GM21526 (cell line): ENCODE measurements at regions not wholly inside any gene's neighbourhood (a gene's known extent, or its start where the extent isn't known, plus 50 kb on each side); places are given as distances from the start of the nearest gene placed in this dataset.
"Not testable (repeated sequence)": the region's sequence is repeated elsewhere in the genome, so short reads cannot be mapped to it uniquely, and the experiment has no call there.

ENCODE experiments used
- ATAC-seq: cut with Tn5 transposase; IDR thresholded peaks from one replicate; pipeline ENCODE4 v1.9.1; 2021; ENCODE audit warnings: moderate library complexity; ENCODE audit not compliant: unreplicated experiment, low FRiP score

DNA sequence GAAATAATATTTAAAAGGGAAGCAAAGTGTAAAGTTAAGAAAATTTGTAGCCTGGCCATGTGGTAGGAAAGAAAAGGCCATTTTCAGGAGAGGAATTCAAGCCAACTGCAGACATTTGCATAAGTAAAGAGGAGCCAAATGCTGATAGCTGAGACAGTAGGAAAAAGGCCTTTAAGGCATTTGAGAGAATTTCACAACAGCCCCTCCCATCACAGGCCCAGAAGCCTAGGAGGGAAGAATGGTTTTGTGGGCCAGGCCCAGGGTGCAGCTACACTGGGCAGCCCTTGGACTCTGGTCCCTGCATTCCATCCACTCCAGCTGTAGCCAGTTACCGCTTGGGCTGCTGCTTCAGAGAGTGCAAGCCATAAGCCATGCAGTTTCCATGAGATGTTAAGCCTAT is 1556.8 kb downstream of the EFNA5 start:
- ATAC-seq, result no peak

DNA sequence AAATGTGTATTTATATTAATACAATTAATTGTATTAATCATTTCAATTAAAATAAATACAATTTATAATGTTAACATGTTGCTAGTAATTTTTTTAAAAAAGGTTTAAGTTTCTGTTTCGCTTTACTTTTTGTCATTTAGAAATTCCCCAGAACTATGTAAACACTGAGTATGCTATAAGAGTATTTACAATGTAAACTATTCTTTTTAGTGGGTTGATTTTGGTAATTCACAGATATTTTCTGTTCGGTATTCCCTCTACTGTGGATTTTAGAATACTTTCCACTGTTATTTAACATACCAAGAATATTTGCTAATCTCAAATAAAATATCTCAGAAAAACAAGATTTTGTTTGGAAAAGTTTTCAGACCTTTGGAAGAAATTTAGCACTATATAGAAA is 1564.4 kb downstream of the EFNA5 start:
- no peak for ATAC-seq

DNA sequence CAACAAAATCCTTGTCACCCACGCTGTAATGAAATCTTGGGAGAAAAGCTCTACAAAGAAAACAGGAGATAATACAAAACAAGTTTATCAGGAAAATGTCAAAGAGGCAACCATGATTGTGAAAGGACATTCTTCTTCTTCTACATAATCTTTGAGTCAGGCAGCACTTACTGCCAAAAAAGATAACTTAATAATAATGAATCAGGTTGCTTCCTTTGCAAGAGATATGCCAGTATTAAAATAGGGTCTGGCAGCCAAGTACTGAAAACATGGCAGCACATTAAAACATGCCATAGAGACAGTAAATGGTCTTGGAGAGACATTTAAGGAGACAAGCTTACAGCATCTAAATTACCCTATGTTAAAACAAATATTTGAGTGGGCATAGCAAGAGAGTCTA is 1573.4 kb downstream of the EFNA5 start:
- no peak for ATAC-seq

DNA sequence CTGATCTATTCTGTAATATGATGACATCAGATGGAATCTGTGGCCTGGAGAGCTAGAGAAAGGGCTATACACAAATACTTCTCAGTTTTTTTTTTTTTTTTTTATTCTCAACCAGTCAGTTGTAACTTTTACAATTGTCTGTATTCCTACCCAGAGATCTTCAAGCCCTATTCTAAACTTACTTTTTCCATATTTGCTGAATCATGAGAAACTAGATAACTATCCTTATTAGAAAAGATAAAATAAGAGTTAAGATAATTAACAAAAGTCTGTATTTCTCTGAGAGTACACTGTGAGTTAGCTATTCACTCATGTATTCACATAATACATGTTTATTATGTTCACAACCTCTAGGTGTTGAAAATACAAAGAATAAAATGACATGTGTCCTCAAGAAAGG is 1575.9 kb downstream of the EFNA5 start:
- no peak for ATAC-seq

DNA sequence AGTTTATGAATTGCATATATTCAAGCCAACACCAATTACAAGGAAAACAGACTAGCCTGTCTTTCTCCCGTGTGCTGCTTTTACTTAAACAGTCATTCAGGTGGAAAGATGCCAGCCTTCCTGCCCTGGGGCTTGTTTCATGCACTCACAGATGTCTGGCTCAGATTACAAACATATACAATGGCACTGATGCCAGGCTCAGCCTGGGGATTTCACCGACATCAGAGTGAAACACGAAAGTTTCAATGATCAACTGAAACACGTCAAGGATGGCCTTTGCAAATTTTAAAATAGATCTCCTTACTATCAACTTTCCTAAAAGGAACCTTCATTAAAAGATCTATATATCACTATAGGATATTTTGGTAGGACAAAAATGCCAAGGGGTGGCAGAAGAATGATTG is 1576.5 kb downstream of the EFNA5 start:
- ATAC-seq, result no peak

DNA sequence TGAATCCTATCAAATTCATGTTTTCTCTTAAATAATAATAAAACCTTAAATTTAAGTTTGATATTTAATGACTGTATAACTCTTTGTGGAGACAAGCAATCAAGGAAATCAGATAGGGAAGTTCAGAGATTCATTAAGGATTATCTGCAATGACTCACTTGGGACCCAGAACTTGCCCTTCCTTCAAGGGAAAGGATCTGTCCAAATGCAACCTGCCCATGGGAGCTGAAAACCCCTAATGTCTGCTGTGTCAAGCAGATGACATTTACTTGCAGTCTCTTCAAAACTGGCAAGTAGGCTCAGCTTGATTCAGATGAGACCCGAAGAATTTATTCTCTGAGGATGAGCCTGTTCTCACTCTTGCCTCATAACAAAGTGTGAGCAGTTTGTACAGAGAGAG is 1577.6 kb downstream of the EFNA5 start:
- ATAC-seq, result no peak

DNA sequence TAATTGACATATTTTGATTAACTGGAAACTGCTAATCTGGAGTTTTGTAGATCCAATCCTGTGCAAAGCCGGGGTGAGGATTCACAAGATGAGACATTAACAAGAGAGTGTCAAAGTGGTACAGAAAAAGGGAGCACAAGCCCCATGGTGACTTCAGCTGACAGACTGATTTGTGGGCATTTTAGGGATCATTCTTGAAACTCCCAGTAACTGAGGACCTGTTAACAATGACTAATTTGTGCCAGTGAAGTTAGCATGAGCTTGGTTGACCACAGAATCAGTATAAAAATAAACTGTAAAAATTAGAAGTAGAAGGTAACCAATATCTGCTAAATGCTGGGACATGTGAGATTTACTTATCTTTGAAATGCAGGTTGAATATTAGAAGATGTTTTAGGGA is 1578.3 kb downstream of the EFNA5 start:
- no peak for ATAC-seq

DNA sequence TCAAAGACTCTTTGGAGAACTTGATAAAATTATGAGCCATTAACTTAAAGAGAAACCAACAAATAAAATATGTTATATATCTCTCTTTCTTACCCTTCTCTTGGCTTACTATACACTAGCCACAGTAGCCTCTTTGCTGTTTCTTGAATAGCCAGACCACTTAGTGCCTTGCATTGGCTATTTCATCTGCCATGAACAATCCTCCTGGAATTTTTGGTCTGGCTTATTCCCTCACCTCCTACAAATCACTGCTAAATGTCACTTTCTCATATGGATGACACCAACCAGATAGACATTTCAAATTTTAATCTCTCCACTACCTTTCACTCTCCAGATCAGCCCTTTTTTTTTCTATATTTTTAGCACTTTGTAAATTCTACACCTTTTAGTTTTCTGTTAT is 1581.7 kb downstream of the EFNA5 start:
- no peak for ATAC-seq

DNA sequence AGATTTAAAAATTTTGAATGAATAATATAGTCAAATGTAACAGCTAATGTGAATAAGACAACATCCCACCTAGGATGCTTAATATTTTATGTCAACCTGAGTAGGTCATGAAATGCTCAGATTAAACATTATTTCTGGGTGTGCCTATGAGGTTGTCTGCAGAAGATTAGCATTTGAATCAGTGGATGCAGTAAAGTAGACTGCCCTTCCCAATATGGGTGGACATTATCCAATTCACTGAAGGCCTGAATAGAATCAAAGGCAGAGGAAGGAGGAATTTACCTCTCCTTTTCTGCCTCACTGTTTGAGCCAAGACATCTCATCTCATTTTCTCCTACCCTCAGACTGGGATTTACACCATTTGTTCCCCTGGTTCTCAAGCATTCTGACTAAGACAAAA is 1582.3 kb downstream of the EFNA5 start:
- no peak for ATAC-seq

DNA sequence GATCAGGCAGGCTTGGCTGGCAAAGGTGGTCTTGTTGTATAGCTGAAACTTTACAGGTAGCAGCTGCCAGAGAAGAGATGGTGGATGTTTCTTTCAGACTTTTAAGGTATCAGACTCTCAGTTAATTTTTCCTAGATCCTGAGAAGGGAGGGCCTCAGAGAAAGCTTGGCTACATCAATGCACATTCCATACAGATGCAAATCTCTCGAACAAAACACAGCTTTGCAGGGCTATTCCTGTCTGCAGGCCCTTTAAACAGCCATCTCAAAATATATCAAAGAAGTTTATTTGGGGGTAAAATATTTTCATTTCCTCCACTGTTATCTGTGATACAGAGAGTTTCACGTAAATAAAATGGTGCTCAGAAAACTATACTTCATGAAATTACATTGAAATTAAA is 1584.4 kb downstream of the EFNA5 start:
- ATAC-seq, result no peak

DNA sequence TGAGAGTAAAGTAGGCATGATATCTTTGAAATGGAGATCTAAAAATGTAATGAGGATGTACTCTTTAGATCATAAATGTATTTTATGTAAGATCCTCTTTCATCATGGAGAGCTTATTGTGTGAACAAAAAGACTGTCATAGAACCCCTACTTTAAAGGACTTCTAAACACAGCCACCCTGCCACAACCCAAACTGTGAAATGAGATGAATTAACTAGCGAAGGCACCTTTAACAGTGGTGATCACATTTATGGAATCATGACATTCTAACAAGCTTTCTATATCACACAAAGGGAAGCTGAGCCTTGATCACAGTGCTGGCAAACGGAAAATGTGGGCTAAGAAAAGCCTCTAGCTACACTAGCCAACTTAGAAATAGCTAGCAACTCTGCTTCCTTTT is 1585.2 kb downstream of the EFNA5 start:
- no peak for ATAC-seq

DNA sequence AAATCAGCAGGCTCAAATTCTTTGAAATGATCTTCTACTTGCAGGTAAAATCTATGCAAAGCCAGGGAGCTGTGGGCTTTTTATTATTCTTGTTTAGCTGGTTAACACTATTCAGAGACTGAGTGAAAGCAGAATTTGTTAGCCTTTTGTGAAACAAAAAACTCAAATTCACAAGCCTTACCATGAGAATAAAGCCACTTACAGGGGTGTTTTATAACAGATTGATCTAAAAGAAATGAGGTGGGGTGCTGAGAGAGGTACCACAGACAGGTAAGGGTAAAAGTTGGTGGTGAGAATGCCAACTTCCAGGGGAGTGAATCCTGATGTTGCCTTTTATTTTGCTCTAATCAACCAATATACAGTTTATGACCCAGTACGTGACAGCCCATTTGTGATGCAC is 1585.6 kb downstream of the EFNA5 start:
- no peak for ATAC-seq

DNA sequence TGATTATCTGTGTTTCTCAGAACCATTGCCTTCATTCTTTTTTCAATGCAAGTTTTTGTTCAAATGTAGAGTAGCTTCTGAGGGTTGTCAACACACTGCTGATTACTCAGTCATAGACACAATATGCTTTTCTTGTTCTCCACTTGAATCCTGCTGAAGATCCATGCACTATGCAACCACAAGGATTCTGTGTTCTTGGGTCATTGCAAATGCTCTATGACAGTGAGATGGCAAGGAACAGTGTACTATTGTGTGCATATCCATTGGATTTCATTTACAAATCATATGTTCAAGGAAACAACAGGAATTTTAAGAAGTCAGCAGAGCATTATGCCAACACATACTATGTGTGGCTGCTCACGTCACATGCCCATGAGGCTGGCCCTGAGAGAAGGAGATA is 1590.2 kb downstream of the EFNA5 start:
- no peak for ATAC-seq

DNA sequence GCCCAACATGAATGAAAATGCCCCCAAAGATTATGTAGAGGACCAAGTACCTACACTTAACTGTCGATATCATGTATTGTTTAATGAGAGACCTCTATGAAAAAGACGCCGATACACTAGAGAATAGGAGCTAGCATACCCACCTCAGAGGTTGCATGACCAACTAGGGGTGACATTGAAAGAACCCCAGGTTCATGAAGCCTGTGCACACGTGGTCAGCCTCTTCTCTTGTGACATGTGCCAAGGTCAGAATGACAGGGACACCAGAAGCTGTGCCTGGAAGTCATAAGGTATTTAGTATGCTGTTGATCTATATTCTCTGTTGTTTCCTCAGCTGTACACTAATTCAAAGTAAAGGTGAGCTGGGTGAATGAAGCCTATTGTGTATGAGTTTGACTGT is 1594.1 kb downstream of the EFNA5 start:
- ATAC-seq, result no peak

DNA sequence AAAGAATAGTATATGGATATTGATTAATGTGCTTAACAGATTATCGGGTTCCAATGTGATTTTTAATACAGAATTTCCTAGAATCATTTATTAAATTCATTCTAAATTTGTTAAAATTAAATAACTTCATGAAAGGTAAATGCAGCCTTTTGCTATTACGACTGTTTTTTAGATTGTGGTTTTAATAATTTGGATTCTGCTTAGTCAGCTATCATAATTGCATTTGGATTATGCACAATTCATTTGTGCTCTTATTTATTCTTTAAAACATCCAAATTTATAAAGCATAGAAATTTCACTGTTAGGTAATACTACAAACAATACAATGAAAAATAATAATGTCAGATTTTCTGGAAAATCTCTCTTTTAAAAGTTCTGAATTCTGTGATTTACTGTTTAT is 1598.5 kb downstream of the EFNA5 start:
- ATAC-seq, result no peak

DNA sequence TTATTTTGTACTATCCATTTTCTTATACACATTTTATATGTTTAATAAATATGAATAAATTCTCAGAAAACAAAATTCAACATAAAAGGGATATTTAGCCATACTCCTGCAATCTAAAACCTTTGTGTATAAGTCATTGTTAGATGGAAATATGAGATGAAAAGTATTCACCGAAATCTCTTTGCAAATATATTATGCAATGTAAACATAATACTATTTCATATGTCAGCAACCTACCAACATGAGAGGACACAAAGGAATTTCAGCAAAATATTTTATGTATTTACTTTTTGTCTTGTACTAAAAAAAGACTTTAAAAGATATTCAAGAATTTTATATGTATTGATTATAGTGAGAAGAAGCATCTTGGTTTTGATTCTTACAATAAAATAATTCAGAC is 1623.4 kb downstream of the EFNA5 start:
- ATAC-seq, result no peak

DNA sequence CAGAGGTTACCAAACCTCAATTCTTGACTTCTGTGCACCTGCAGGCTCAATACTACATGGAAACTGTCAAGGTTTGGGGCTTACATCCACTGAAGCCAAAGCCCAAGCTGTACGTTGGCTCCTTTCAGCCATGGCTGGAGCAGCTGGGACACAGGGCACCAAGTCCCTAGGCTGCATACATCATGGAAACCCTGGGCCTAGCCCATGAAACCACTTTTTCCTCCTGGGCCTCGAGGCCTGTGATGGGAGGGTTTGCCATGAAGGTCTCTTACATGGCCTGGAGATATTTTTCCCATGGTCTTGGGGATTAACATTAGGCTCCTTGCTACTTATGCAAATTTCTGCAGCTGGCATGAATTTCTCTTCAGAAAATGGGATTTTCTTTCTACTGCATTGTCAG is 1638.7 kb downstream of the EFNA5 start:
- ATAC-seq, result not testable (repeated sequence)

DNA sequence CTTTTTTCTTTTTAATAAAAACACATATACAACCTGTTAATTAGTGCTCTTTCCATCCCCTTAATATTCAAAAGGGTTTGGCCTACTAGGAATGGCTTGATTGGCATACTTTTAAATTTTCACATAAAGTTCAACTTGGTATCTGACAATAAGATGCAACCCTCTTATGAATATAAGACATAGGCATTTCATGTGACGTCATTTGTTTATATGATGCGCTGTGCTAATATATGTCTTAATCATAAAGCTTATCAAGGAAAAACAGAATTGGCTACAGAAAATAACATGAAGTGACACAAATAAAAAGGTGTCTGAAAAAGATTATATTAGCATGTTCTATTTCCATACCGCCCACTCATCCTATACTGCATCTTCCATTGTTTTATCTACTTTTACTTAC is 1642.4 kb downstream of the EFNA5 start:
- no peak for ATAC-seq

DNA sequence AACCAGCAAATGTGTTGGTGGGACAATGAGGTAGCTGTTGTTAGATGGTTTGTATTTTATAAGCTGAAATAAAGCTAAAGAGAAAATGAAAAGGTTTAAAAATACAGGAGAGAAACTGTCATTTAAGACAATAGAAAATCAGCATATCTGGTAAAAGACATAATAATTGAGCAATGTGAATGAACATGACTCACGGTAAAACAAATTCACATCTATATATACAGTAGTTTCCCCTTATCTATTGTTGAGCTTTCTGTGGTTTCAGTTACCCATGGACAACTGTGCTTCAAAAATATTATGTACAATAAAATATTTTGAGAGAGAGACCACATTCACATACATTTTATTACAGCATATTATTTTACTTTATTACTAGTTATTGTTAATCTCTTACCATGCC is 1649.8 kb downstream of the EFNA5 start:
- no peak for ATAC-seq

DNA sequence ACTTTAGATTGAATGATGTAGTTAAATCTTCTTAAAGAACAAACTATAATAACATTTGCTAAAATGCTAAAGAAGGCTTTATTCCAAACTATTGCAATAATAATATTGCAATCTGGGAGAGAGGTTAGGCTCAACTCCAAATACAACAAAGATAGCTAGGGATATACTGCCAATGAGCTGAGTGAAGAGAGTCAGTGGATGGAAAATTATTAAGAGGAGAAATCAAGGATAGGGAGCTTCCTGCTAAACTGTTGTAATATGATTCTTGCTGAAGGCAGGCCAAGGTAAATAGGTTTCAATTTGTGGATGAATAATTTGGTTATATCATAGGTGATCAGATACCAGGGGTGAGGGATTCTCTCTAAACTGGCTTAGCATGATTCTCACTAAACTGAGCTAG is 1651.5 kb downstream of the EFNA5 start:
- ATAC-seq, result no peak

DNA sequence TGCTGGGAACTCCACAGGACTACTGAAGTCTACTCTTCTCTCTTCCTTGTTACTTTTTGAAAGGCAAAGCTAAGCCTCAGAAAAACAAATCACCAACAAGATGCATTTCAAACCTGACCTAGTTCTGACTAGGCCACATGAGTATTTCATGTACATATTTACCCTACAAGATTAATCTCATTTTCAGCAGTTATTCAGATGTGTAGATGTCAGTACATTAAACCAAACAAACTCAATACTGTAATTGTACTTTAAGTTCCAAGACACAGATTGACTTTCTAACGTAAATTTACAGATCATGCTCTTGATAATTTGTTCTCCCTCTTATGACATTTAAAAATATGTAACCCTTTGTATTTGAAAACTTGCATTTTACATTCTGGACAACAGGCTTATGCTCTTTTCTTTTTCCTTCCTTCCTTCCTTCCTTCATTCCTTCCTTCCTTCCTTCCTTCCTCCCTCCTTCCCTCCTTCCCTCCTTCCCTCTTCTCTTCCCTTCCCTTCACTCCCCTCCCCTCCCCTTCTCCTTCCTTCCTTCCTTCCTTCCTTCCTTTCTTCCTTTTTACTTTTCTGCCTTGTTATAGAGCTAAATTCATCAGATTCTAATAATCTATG is 1653.4 kb downstream of the EFNA5 start:
- no peak for ATAC-seq

DNA sequence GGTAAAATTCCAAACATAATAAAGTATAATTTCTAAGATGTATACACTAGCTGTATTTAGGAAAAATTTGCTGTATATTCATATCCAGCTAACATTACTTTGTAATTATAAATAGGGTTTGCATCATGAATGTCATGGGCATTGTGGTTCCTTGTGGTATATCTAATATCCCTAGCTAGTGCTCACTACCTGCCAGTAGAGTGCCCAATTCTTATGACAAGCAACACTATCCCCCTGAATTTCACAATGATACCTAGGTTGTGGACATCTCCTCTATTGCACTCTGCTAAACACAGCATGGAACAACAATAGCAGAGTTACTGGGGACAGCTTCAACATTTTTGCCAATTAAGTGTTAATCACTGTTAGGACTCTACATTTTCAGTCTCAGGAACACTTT is 1656.5 kb downstream of the EFNA5 start:
- ATAC-seq, result no peak

DNA sequence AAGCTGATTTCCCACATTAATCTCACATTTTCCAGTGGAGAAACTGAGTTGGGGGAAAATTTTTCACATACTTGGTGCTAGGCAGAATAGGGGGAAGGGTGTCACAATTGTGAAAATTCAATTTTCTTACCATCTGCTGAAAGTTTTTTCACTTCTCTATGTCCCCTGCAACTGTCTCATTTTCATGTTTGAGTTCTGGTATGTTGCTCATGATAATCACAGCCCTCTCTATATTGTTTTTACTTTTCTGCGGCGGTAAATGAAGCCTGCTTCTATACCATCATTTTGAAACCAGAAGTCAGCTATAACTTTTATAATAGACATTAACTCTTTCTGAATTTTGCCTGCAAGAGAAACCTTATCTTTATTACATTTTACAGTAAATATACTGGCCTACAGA is 1664.5 kb downstream of the EFNA5 start:
- no peak for ATAC-seq
